ENCODE measurements at regions not wholly inside any gene's neighbourhood (a gene's known extent, or its start where the extent isn't known, plus 50 kb on each side); places are given as distances from the start of the nearest gene placed in this dataset.

- TF ChIP-seq ATF7 (IDR thresholded peaks at IDR 0.05; ENCODE audit: low read depth) (no peak), ZNF207 (IDR thresholded peaks at IDR 0.05; ENCODE audit: borderline replicate concordance) (no peak), CUX1 (IDR thresholded peaks at IDR 0.05; ENCODE audit: insufficient replicate concordance, low read depth, low read length) (no peak), HCFC1 (IDR thresholded peaks at IDR 0.05; ENCODE audit: low read length) (peak; percentile 54), IRF5 (IDR thresholded peaks at IDR 0.05; ENCODE audit: borderline replicate concordance) (no peak), ZNF622 (IDR thresholded peaks at IDR 0.05) (no peak), TCF3 (IDR thresholded peaks at IDR 0.05; ENCODE audit: borderline replicate concordance, insufficient read depth, low read depth, low read length) (no peak), IRF4 (IDR thresholded peaks at IDR 0.05; ENCODE audit: low read depth, low read length) (no peak)
Observed at GRCh38 chr2:134178138-134178877, 75.6 kb upstream of the MGAT5 start (continued).

Data from GM12878 (cell line).